Hepatic stellate cell (primary cell): ENCODE measurements at regions not wholly inside any gene's neighbourhood (a gene's known extent, or its start where the extent isn't known, plus 50 kb on each side); places are given as distances from the start of the nearest gene placed in this dataset.

Experiments
- DNase-seq: peaks from one replicate; pipeline ENCODE4 v3.0.0; 2011; ENCODE audit warnings: low spot score

- DNase-seq = no peak
These were observed 597.1 kb downstream of the EPHA7 start for GRCh38 chr6:92822222-92822621.

DNA sequence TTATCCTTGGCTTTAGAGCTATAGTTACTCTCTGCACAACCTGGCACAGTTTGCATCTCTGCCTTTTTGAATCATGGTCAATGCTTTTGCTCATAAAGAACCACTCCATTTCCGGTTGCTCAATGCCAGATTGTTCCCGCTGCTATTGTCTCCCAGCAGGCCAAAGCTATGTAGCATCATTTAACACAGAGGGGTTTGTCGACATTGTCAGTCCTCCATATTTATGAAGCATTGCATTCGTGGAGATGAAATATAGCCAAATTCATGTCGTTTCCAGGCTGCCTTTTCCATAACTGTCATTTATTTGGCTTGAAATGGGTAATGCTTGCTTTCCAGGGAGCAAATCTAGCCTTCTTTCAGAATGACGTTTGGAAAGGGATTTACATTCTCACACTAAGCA lies 598.8 kb downstream of the EPHA7 start:
- DNase-seq = no peak

GRCh38 chr6:92810913-92811312 lies 608.4 kb downstream of the EPHA7 start:
- DNase-seq = no peak

GRCh38 chr6:92806254-92806653 lies 613.1 kb downstream of the EPHA7 start:
- DNase-seq = no peak

- DNase-seq = no peak
These were observed 628.0 kb downstream of the EPHA7 start for GRCh38 chr6:92791403-92791802.

DNA sequence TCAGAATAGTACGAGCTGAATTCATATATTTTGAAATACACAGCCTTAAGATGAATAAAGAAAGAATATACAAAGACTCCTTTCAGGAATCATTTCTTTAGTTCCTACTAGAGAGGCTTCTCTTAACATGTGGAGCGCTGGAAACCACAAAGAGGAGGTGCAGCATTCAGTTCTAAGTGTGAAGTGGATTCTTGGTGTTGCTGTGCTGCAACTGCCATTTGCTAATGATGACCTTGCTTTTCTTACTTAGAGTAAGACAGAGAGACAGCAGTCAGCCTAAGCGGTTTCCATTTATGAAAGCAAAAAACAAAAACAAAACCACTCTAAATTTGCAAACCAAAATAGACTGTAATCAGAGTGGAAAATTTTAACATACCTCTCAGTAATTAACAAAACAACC lies 629.0 kb downstream of the EPHA7 start:
- no peak for DNase-seq

DNA sequence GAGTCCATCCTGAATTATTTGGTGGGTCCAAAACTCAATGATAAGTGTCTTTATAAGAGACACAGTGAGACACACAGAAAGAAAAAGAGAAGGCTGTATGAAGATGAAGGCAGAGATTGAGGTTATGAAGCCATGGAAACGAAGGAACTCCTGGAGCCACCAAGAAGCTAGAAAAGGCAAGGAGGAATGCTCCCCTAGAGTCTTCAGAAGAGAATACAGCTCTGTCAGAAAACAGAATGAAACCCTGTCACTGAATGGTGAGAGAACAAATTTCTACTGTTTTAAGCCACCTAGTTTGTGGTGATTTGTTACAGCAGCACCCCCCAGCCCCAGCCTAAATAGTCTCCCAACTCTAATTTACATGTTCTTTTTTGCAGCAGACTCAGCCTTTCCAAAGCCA lies 635.1 kb downstream of the EPHA7 start:
- DNase-seq = no peak

DNA sequence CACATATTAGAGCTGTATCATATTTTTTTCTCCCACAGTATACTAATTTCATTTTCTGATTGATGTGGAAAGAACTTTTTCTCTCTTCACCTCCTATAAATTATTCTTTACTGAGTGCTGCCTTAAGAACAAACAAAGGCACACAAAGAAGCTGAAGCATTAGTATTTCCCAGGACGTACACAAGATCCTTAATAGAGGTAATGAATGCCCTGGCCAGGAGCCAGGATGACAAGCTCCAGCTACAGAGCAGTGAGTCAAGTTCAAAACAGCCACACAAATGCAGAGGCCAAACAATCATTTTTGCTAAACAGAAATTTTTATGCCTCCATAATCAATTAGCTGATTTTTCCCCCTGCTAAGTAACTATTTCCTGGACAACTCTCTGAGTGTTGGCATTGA lies 639.6 kb downstream of the EPHA7 start:
- no peak for DNase-seq

- no peak for DNase-seq
These were observed 642.1 kb downstream of the EPHA7 start for GRCh38 chr6:92777146-92777740.

- no peak for DNase-seq
These were observed 648.8 kb downstream of the EPHA7 start for GRCh38 chr6:92770540-92770939.

GRCh38 chr6:92767101-92767500 lies 652.3 kb downstream of the EPHA7 start:
- no peak for DNase-seq

GRCh38 chr6:92763680-92764079 lies 655.7 kb downstream of the EPHA7 start:
- DNase-seq = no peak

- no peak for DNase-seq
These were observed 656.1 kb downstream of the EPHA7 start for GRCh38 chr6:92763274-92763584.

DNA sequence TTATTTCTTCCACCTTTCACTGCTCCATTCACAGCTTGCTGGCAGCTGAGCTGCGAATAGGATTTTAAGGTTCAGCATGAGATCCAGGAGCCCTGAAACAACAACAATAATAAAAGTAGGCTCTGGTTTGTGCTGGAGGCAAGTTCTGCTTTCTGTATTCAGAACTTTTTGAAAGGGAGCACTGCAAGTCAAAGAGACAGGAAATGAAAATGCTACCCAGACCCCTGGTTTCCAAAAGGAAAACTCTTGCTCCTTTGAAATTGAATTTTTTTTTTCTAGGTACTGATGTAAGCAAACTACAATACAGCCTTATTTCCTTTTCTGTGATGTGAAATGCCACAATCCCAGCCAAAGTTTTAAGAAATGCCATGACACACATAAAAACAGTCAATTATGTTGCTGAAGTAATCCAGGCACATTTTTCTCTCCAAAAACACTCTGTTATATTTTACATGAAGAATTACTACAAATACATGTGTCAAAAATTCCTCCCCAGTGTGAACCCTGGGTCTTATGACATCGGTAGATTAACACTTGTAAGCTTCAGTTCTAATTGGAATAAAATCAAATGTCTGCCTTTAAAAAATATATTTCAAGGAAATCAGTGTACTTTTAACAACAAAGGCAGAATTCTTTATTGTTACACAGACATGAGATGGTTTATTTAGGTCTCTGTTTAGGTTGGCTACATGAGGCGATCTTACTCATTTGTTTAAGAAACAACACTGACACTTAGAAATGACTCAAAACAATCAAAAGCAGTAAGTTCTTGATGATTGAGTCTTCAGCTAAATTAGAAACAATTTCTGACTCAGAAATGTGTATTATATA lies 656.7 kb downstream of the EPHA7 start:
- no peak for DNase-seq

- DNase-seq = no peak
These were observed 660.2 kb downstream of the EPHA7 start for GRCh38 chr6:92759178-92759577.

DNA sequence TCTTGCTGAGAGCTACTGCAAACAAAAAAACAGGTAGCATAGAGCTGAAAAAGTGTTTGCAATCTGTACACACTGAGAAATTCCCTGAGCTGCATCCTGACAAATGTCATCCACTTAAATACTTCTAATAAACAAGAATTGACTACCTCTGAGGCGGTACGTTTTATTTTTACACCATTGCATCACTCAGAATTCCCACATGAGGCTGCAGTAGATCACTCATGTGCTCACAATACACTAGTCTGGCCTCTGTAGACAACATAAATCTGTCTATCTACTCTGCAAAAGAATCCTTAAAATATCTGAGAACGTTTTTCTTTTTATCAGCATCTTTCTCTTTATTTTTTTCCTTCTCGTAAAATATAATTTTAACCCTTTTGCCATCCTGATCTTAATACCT lies 661.4 kb downstream of the EPHA7 start:
- DNase-seq = no peak

GRCh38 chr6:92756912-92757311 lies 662.4 kb downstream of the EPHA7 start:
- no peak for DNase-seq

GRCh38 chr6:92753956-92754355 lies 665.4 kb downstream of the EPHA7 start:
- DNase-seq = no peak

DNA sequence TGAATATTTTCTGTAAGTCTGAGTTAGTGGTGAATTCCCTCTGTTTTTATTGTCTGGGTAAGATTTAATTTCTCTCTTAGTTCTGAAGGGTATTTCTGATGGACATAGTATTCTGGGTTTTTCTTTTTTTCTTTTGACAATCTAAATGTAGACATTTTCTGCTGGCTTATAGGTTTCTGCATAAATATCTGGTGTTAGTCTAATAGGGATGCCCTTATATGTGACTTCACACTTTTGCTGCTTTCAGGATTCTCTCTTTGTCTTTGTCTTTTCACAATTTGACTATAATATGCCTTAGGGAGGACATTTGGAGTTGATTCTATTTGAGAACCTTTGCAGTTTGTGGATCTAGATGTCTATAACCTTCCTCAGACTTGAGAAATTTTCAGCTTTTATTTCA lies 667.2 kb downstream of the EPHA7 start:
- DNase-seq = no peak

GRCh38 chr6:92748131-92748530 lies 671.2 kb downstream of the EPHA7 start:
- DNase-seq = no peak

- no peak for DNase-seq
These were observed 681.4 kb downstream of the EPHA7 start for GRCh38 chr6:92737983-92738382.

- no peak for DNase-seq
These were observed 695.9 kb downstream of the EPHA7 start for GRCh38 chr6:92723390-92723931.

DNA sequence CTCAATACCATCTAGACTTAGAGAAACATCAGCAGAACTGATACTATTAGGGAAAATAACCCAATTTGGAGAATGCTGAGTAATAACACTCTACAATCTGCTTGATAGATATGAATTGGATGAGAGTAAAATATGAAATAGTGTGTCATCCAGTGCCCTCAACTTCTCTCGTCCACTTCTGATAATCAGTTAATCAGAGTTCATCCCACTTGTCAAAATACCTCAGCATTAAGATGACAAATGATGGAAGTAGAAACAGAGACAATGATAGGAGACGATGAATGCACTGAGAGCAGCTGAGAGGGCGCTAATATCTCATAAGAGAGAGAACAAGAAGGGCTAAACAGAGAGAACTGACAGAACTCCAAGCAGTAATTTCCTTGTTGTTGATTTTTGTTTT lies 699.6 kb downstream of the EPHA7 start:
- no peak for DNase-seq

GRCh38 chr6:92716638-92717037 lies 702.7 kb downstream of the EPHA7 start:
- DNase-seq = no peak
